Smooth muscle cell of the brain vasculature (primary cell): ENCODE measurements at regions not wholly inside any gene's neighbourhood (a gene's known extent, or its start where the extent isn't known, plus 50 kb on each side); places are given as distances from the start of the nearest gene placed in this dataset.

Experiments
- DNase-seq: peaks from one replicate; pipeline ENCODE4 v3.0.0-alpha.2; 2012; ENCODE audit warnings: low read depth, low spot score

GRCh38 chr6:90835596-90836212 lies 248.8 kb upstream of the MAP3K7 start:
- no peak for DNase-seq

GRCh38 chr6:90829311-90829710 lies 242.4 kb upstream of the MAP3K7 start:
- no peak for DNase-seq

GRCh38 chr6:90820436-90820835 lies 233.6 kb upstream of the MAP3K7 start:
- DNase-seq: no peak

GRCh38 chr6:90819483-90819882 lies 232.6 kb upstream of the MAP3K7 start:
- DNase-seq: no peak

GRCh38 chr6:90818163-90818562 lies 231.3 kb upstream of the MAP3K7 start:
- DNase-seq: no peak

- DNase-seq: no peak
Measured at GRCh38 chr6:90816764-90817163, 229.9 kb upstream of the MAP3K7 start.

- no peak for DNase-seq
Measured at GRCh38 chr6:90811596-90812226, 224.8 kb upstream of the MAP3K7 start.

GRCh38 chr6:90809035-90809434 lies 222.2 kb upstream of the MAP3K7 start:
- no peak for DNase-seq

GRCh38 chr6:90807791-90808701 lies 221.2 kb upstream of the MAP3K7 start:
- DNase-seq: no peak

- no peak for DNase-seq
Measured at GRCh38 chr6:90805619-90806155, 218.8 kb upstream of the MAP3K7 start.

GRCh38 chr6:90803956-90804355 lies 217.1 kb upstream of the MAP3K7 start:
- no peak for DNase-seq

GRCh38 chr6:90795078-90795477 lies 208.2 kb upstream of the MAP3K7 start:
- no peak for DNase-seq

GRCh38 chr6:90793771-90794170 lies 206.9 kb upstream of the MAP3K7 start:
- DNase-seq: no peak

- DNase-seq: no peak
Measured at GRCh38 chr6:90790696-90791095, 203.8 kb upstream of the MAP3K7 start.

- no peak for DNase-seq
Measured at GRCh38 chr6:90790058-90790457, 203.2 kb upstream of the MAP3K7 start.

- no peak for DNase-seq
Measured at GRCh38 chr6:90788781-90789180, 201.9 kb upstream of the MAP3K7 start.

- DNase-seq: no peak
Measured at GRCh38 chr6:90787446-90787845, 200.6 kb upstream of the MAP3K7 start.

- no peak for DNase-seq
Measured at GRCh38 chr6:90780778-90781177, 193.9 kb upstream of the MAP3K7 start.

- DNase-seq: no peak
Measured at GRCh38 chr6:90780141-90780540, 193.3 kb upstream of the MAP3K7 start.

- DNase-seq: no peak
Measured at GRCh38 chr6:90778417-90779203, 191.7 kb upstream of the MAP3K7 start.

GRCh38 chr6:90770778-90771177 lies 183.9 kb upstream of the MAP3K7 start:
- no peak for DNase-seq

- no peak for DNase-seq
Measured at GRCh38 chr6:90765895-90766294, 179.0 kb upstream of the MAP3K7 start.
